Progenitor cell of endocrine pancreas (in vitro differentiated cells): ENCODE measurements at regions not wholly inside any gene's neighbourhood (a gene's known extent, or its start where the extent isn't known, plus 50 kb on each side); places are given as distances from the start of the nearest gene placed in this dataset.

Experiments used
- DNase-seq: peaks from one replicate; pipeline ENCODE4 v3.0.0; 2021; ENCODE audit warnings: low spot score; ENCODE audit not compliant: unreplicated experiment
- H3K27ac Mint-ChIP-seq: 2 replicates; pipeline ENCODE4 v1.8.0; 2021; ENCODE audit warnings: mild to moderate bottlenecking, moderate library complexity, mixed read lengths
- H3K27me3 Mint-ChIP-seq: 2 replicates; pipeline ENCODE4 v1.8.0; 2021; ENCODE audit warnings: mixed read lengths
- H3K36me3 Mint-ChIP-seq: 2 replicates; pipeline ENCODE4 v1.8.0; 2022; ENCODE audit warnings: mixed read lengths; ENCODE audit not compliant: insufficient read depth
- H3K4me1 Mint-ChIP-seq: 2 replicates; pipeline ENCODE4 v1.8.0; 2021; ENCODE audit warnings: low read depth, mixed read lengths
- H3K4me3 Mint-ChIP-seq: 2 replicates; pipeline ENCODE4 v1.8.0; 2021; ENCODE audit warnings: low read depth, mild to moderate bottlenecking, moderate library complexity, mixed read lengths
- H3K9me3 Mint-ChIP-seq: 2 replicates; pipeline ENCODE4 v1.8.0; 2021; ENCODE audit warnings: low read depth, mixed read lengths
- CTCF ChIP-seq: fragments of 200-600 bp; sonication (generic); IDR thresholded peaks from one replicate; pipeline ENCODE4 v1.5.0; 2021; ENCODE audit warnings: antibody characterized with exemption, mild to moderate bottlenecking; ENCODE audit not compliant: unreplicated experiment

DNA sequence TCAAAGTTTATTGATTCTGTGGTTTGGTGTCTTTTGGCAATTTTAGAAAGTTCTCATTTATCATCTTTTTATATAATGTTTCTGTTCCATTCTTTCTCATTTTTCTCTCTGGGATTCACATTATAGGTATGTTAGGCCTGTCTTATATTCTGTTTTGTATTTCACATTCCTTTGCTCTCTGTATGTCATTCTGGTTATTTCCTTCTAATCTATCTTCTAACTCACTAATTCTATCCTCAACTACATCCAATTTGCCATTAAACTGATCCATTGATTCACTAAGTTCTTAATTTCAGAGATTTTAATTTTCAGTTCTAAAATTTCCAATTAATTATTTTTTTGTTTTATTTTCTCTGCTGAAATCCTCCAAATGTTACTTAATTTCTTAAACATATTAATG is 234.8 kb downstream of the FOXD2 start:
- no peaks in the 10 kb centered on the region for H3K36me3 Mint-ChIP-seq
- H3K4me3 Mint-ChIP-seq, result no peak overlapping the region
- H3K27me3 Mint-ChIP-seq, result peaks cover 25% of the 10 kb centered on the region
- H3K27ac Mint-ChIP-seq, result no peak overlapping the region
- no peak for TF ChIP-seq CTCF
- DNase-seq, result no peak
- H3K9me3 Mint-ChIP-seq, result peaks cover 4% of the 10 kb centered on the region
- peaks cover 2% of the 10 kb centered on the region for H3K4me1 Mint-ChIP-seq

- H3K36me3 Mint-ChIP-seq, result no peaks in the 10 kb centered on the region
- H3K4me3 Mint-ChIP-seq, result no peak overlapping the region
- DNase-seq, result no peak
- H3K4me1 Mint-ChIP-seq, result peaks cover 2% of the 10 kb centered on the region
- peaks cover 4% of the 10 kb centered on the region for H3K9me3 Mint-ChIP-seq
- no peak for TF ChIP-seq CTCF
- H3K27ac Mint-ChIP-seq, result no peak overlapping the region
- peaks cover 34% of the 10 kb centered on the region for H3K27me3 Mint-ChIP-seq
These were observed 236.3 kb downstream of the FOXD2 start for GRCh38 chr1:47674189-47674588.

DNA sequence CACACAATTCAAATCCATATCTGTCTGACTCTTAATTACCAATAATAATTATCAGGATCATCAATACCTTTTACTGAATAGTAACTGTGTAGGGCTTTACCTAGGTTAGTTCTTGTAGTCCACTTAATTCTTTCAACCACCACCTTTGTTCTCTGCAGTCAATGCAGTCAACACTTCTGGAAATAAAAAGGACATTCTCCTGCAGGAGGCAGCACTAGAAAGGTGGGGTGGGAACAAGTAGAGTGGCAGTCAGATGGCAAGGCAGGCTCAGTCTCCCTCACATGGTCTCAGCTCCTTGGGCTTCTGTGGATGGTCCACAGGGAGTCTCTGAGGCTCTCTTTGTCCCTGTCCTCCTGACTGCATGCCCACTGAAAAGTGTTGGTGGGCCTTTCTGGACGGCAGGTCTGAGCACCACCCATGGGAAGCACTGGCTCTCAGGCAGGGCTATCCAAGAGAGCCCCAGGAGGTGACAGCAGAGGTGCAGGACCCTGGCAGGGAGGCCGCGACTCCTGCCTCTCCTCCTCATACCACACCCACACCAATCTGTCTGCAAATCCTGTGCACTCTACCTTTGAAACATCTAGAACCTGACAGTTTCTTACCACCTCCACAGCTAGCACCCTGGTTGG is 237.3 kb downstream of the FOXD2 start:
- no peak for TF ChIP-seq CTCF
- peaks cover 4% of the 10 kb centered on the region for H3K9me3 Mint-ChIP-seq

GRCh38 chr1:47675721-47676120 is 237.9 kb downstream of the FOXD2 start:
- Mint-ChIP-seq H3K36me3 (no peaks in the 10 kb centered on the region), H3K27ac (no peak overlapping the region), H3K27me3 (peaks cover 42% of the 10 kb centered on the region), H3K9me3 (peaks cover 4% of the 10 kb centered on the region), H3K4me1 (peaks cover 2% of the 10 kb centered on the region), H3K4me3 (no peak overlapping the region)
- DNase-seq, result no peak
- TF ChIP-seq CTCF, result no peak

More for the DNA sequence above, 237.3 kb downstream of the FOXD2 start:
- no peaks in the 10 kb centered on the region for H3K36me3 Mint-ChIP-seq
- H3K27me3 Mint-ChIP-seq, result peaks cover 42% of the 10 kb centered on the region
- DNase-seq, result no peak
- no peak overlapping the region for H3K27ac Mint-ChIP-seq
- peaks cover 2% of the 10 kb centered on the region for H3K4me1 Mint-ChIP-seq
- H3K4me3 Mint-ChIP-seq, result no peak overlapping the region

- DNase-seq, result no peak
- no peak for TF ChIP-seq CTCF
- Mint-ChIP-seq H3K27ac (no peak overlapping the region), H3K36me3 (no peaks in the 10 kb centered on the region), H3K9me3 (peaks cover 4% of the 10 kb centered on the region), H3K27me3 (peaks cover 47% of the 10 kb centered on the region), H3K4me1 (peaks cover 2% of the 10 kb centered on the region), H3K4me3 (no peak overlapping the region)
These were observed 238.6 kb downstream of the FOXD2 start for GRCh38 chr1:47676311-47677054.
